HFF-Myc (cell line): ENCODE measurements at regions not wholly inside any gene's neighbourhood (a gene's known extent, or its start where the extent isn't known, plus 50 kb on each side); places are given as distances from the start of the nearest gene placed in this dataset.

Experiments used
- DNase-seq: peaks from one replicate; pipeline ENCODE4 v3.0.0-alpha.2; 2011; ENCODE audit warnings: low read depth; ENCODE audit errors: extremely low read depth
- H3K4me3 ChIP-seq: replicated peaks from 2 replicates; pipeline ENCODE4 v1.5.1; 2011; ENCODE audit warnings: low read depth, mild to moderate bottlenecking, control low read depth, low read length
- TF ChIP-seq, protein P1 (sequence below): IDR thresholded peaks from 2 replicates; pipeline ENCODE4 v1.5.1; 2012; ENCODE audit warnings: mild to moderate bottlenecking, low read depth, low read length, control low read depth; ENCODE audit errors: missing control alignments

DNA sequence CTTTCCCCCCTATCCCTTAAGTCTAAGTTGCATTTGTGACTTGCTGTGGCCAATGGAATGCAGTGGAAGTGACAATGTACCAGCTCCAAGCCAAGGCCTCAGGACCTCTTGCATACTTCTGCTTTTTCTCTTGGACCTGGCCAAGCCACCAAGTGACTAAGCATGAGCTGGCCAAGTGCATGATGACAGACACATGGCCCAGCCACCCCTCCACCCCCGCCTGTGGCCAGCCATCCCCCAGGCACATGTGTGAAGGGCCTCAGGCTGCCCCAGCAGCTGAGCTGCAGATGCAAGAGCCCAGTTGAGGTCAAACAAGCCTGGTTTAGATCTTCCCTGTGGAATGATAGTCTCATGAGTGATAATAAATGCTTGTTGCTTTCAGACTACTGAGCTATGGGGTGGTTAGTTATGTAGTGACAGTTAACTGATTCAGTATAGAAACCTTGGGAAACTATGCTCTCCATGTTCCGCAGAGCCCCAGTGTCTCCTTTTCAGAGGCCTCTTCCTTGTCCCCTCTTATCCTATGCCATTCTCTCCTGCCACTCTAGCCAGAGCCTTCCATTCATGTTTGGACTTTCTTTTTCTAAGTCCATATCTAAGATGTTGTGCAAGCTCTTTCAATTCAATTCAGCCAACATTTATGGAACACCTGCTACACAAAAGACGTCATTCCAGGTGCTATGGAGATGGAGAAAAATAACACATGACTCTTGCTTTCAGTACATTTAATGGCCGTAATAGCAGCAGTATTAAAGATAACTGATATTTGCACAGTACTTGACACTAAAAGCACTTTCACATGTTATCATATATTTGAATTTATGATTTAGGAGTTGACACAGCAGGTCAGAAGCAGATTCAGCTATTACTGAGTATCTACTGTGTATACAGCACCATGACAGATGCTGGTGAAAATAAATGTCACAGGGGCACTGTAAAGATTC is 55.5 kb upstream of the LOXL4 start:
- DNase-seq: peak; percentile 94
- TF ChIP-seq, protein P1, sequence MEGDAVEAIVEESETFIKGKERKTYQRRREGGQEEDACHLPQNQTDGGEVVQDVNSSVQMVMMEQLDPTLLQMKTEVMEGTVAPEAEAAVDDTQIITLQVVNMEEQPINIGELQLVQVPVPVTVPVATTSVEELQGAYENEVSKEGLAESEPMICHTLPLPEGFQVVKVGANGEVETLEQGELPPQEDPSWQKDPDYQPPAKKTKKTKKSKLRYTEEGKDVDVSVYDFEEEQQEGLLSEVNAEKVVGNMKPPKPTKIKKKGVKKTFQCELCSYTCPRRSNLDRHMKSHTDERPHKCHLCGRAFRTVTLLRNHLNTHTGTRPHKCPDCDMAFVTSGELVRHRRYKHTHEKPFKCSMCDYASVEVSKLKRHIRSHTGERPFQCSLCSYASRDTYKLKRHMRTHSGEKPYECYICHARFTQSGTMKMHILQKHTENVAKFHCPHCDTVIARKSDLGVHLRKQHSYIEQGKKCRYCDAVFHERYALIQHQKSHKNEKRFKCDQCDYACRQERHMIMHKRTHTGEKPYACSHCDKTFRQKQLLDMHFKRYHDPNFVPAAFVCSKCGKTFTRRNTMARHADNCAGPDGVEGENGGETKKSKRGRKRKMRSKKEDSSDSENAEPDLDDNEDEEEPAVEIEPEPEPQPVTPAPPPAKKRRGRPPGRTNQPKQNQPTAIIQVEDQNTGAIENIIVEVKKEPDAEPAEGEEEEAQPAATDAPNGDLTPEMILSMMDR: no peak

DNA sequence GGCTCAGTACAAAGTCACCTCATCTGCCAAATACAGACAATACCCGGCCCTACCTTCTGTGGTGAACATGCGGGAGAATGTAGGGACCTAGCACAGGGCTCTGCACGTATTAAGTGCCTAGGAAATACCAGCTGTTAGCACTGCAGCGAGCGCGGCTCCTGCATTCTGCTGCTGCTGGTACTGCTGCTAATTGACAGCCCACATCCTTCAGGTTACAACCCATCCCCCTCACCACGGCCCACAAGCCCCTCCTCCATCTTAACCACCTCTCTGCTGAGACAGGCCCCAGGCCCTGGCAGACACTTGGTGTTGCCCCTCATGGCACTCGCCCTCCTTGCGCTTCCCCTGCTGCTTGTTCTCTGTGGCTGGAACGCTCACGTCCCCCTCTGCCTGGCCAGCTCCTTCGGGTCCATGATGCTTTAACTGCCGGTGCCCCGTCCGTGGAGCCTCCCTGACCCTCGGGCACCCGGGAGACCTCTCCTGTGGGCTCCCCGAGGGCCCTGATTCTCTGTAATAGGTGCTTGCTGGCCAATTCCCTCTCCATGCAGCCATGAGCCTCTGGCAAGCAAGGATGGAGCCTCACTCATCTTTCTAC is 53.3 kb upstream of the LOXL4 start:
- H3K4me3 ChIP-seq: no peak overlapping the region
- DNase-seq: no peak
- TF ChIP-seq, protein P1: no peak

More for the DNA sequence above, 55.5 kb upstream of the LOXL4 start:
- no peak overlapping the region for H3K4me3 ChIP-seq

DNA sequence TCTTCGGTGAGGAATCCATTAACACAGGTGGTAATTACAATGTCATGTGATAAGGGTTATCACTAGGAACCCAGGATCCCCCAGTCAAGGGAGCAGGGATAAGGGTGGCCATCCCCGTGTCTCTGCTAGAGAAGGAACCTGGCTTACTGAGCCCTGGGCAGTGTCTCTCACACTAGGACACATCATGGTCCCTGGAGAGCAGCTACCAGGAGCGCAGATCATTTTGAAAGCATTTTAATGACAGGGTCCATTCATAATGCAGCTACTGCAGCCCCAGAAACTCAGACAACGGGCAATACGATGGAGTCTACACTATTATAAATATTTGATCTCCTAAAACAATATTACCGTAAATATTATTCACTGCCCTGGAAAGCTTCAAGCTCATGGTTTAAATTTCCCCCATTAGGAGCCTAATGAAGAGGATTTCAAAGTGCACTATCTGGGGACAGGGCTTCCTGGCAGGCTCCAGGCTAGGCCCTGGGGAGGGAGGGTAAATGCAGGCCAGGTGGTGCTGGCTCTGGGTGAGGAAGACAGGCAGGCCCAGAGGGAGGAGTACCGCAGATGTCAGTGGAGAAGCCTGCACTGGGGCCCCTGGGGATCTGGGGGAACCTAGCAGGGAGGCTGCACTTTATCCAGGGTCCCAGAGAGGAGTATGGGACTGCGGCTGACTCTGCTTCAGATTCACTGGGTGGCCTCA is 52.6 kb upstream of the LOXL4 start:
- H3K4me3 ChIP-seq: no peak overlapping the region

DNA sequence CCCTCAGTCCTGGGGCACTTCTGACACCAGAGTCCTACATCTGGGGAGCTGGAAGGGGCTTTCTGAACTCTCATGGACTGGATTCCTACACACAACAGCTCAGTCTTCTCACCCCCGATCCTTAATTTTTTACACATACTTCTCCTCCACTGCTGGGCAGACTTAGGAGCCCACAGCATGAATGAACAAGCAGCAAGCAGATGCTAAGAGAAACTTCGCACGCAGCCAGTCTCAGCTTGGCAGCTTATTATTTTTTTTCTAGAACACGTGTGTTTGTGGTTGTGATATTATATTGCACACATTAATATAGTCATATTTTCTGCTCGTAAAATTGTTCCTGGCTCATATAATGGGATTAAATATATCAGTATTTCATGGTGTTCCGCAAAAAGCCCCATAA is 50.9 kb upstream of the LOXL4 start:
- no peak overlapping the region for H3K4me3 ChIP-seq
- no peak for DNase-seq
- TF ChIP-seq, protein P1: no peak

More for the DNA sequence above, 52.6 kb upstream of the LOXL4 start:
- TF ChIP-seq, protein P1: no peak
- no peak for DNase-seq
